ENCODE measurements at regions not wholly inside any gene's neighbourhood (a gene's known extent, or its start where the extent isn't known, plus 50 kb on each side); places are given as distances from the start of the nearest gene placed in this dataset.
A peak's percentile ranks its signal among the peaks of the same experiment; 100 is the strongest.

GRCh38 chr11:134543241-134543640, 131.2 kb upstream of the B3GAT1 start:
- H3K23me2 ChIP-seq (ENCODE audit: insufficient read length, low read depth, low read length, poor library complexity, severe bottlenecking): no peaks in the 10 kb centered on the region
- peaks cover 3 to 6% of the 10 kb centered on the region in 2 experiments; a peak in 4 of 5 replicates for H3K9me3 Mint-ChIP-seq
- no peaks in the 10 kb centered on the region for H3K9me3 ChIP-seq (ENCODE audit: control insufficient read depth, low read depth, low read length)
- no peak overlapping the region for H3K23ac ChIP-seq (ENCODE audit: insufficient read length, low read depth, low read length)
- H3K27me3 Mint-ChIP-seq (ENCODE audit: low read depth): peaks cover 16% of the 10 kb centered on the region
- TF ChIP-seq, protein P1, sequence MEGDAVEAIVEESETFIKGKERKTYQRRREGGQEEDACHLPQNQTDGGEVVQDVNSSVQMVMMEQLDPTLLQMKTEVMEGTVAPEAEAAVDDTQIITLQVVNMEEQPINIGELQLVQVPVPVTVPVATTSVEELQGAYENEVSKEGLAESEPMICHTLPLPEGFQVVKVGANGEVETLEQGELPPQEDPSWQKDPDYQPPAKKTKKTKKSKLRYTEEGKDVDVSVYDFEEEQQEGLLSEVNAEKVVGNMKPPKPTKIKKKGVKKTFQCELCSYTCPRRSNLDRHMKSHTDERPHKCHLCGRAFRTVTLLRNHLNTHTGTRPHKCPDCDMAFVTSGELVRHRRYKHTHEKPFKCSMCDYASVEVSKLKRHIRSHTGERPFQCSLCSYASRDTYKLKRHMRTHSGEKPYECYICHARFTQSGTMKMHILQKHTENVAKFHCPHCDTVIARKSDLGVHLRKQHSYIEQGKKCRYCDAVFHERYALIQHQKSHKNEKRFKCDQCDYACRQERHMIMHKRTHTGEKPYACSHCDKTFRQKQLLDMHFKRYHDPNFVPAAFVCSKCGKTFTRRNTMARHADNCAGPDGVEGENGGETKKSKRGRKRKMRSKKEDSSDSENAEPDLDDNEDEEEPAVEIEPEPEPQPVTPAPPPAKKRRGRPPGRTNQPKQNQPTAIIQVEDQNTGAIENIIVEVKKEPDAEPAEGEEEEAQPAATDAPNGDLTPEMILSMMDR (conservative IDR thresholded peaks at IDR 0.05): no peak
- H3K27me3 ChIP-seq (ENCODE audit: insufficient read depth, low read length): no peaks in the 10 kb centered on the region; the same call in 1 of the 2 replicates
- no peak overlapping the region for H2BK12ac ChIP-seq (ENCODE audit: insufficient read length, low read depth, low read length)
- no peak overlapping the region for H2AK5ac ChIP-seq (ENCODE audit: insufficient read length, low read length)
- no peak overlapping the region for H2BK120ac ChIP-seq (ENCODE audit: low read depth, low read length, poor library complexity, severe bottlenecking)
- no peaks in the 10 kb centered on the region for H3K79me2 ChIP-seq (ENCODE audit: insufficient read depth, low read length)
- H4K5ac ChIP-seq (ENCODE audit: insufficient read length, low read depth, low read length): no peak overlapping the region
- no peak overlapping the region for H3K27ac ChIP-seq (ENCODE audit: insufficient read length, low read depth, low read length)
- H3K18ac ChIP-seq (ENCODE audit: insufficient read length, low read depth, low read length): no peak overlapping the region
- no peak overlapping the region for H2AFZ ChIP-seq (ENCODE audit: low read length)
- H3K79me1 ChIP-seq (ENCODE audit: insufficient read depth, low read depth, low read length, poor library complexity, severe bottlenecking): no peaks in the 10 kb centered on the region
- no peak overlapping the region for H3K9ac ChIP-seq (ENCODE audit: extremely low read depth, insufficient read length, low read length)
- no peak overlapping the region for H2BK5ac ChIP-seq (ENCODE audit: insufficient read length, low read length)
- no peak overlapping the region for H2BK15ac ChIP-seq (ENCODE audit: low read depth, low read length)
- no peak overlapping the region for H4K91ac ChIP-seq (ENCODE audit: insufficient read length, low read depth, low read length)
- H2BK20ac ChIP-seq (ENCODE audit: low read depth, low read length, poor library complexity, severe bottlenecking): no peak overlapping the region
- H3T11ph ChIP-seq (ENCODE audit: low read length): no peak overlapping the region
- H4K20me1 ChIP-seq (ENCODE audit: control insufficient read depth, insufficient read depth, insufficient read length): no peaks in the 10 kb centered on the region
- no peak overlapping the region for H3K56ac ChIP-seq (ENCODE audit: insufficient read length, low read depth, low read length)
- H3K4me1 ChIP-seq (ENCODE audit: insufficient read depth, low read length): no peaks in the 10 kb centered on the region; the same call in 1 of the 2 replicates
- H3K4me3 Mint-ChIP-seq: no peak overlapping the region
- peak overlapping the region; percentile 11; the same call in 1 of the 2 replicates for H3K14ac ChIP-seq (ENCODE audit: insufficient read depth, low read length)
- H3K4me2 ChIP-seq (ENCODE audit: insufficient read depth, insufficient read length, low read length): no peak overlapping the region
- peak; percentile 24 for DNase-seq
- H3K4ac ChIP-seq (ENCODE audit: low read depth, low read length): no peak overlapping the region
- WGBS (ENCODE audit: extremely low coverage, insufficient read length, low lambda C conversion rate): no CpG with 5 or more reads among the region's 4 CpGs
- peaks cover 18 to 23% of the 10 kb centered on the region in 2 experiments for H3K4me1 Mint-ChIP-seq
- no peak overlapping the region for H4K8ac ChIP-seq (replicated peaks; ENCODE audit: insufficient read length, low read depth, low read length)
- H3K36me3 Mint-ChIP-seq (ENCODE audit: insufficient read depth in 1 of 3, low read depth in 3 of 3): peaks cover 0 to 3% (median 3%) of the 10 kb centered on the region in 3 experiments; a peak in 3 of 7 replicates
- peak overlapping the region in 1 of 3 experiments; percentile 70; a peak in 2 of 7 replicates for H3K27ac Mint-ChIP-seq
